HepG2 (cell line): ENCODE measurements at regions not wholly inside any gene's neighbourhood (a gene's known extent, or its start where the extent isn't known, plus 50 kb on each side); places are given as distances from the start of the nearest gene placed in this dataset.

ENCODE experiments used
- ATAC-seq: fragments of 200-7000 bp; cut with Tn5 transposase; 3 replicates; pipeline ENCODE4 v1.9.1; 2020; ENCODE audit warnings: mild to moderate bottlenecking, moderate library complexity
- BruUV-seq: library from RNA; stranded (reverse); fragments of 400-500 nt; replicated peaks from 2 replicates; lab custom pipeline; 2021; lab: Mats Ljungman, UMichigan
- CTCF ChIA-PET: fragments of 300-600 bp; formaldehyde crosslinking; extraction: SDS; loops from one replicate; lab custom pipeline; 2021; ENCODE audit warnings: low total read pairs, inconsistent platforms, low intra/inter-chr PET ratio; lab: Yijun Ruan, JAX
- POLR2A ChIA-PET: fragments of 350-600 bp; sonication (Branson Sonifier 250); formaldehyde crosslinking; loops from one replicate; lab custom pipeline; 2020; ENCODE audit warnings: antibody characterized with exemption, inconsistent platforms; lab: Yijun Ruan, JAX
- DNase-seq: peaks from one replicate; pipeline ENCODE4 v3.0.0-alpha.2; 2015; ENCODE audit warnings: low spot score
- FAIRE-seq: peaks from 3 replicates; lab custom pipeline; 2011; peaks lifted over from hg19 to GRCh38; lab: Jason Lieb, UNC
- H2AFZ ChIP-seq: one replicate; pipeline ENCODE4 v1.6.1; 2011; ENCODE audit warnings: low read length, inconsistent platforms
- H3K27ac ChIP-seq: fragments of 300-600 bp; 3 replicates; pipeline ENCODE4 v1.8.0; 2011; ENCODE audit warnings: mixed run types, mild to moderate bottlenecking, mixed read lengths, low read length, inconsistent platforms; ENCODE audit not compliant: insufficient read depth; ENCODE audit errors: extremely low read length
- H3K27me3 ChIP-seq, 2 experiments: fragments of 200-600 bp in 1 of 2; 2 replicates in 1 of 2; 3 replicates in 1 of 2; pipeline versions ENCODE4 v1.6.0 to v1.8.0; 2011; ENCODE audit warnings: low read length in 2 of 2, mild to moderate bottlenecking in 2 of 2, moderate library complexity in 2 of 2, inconsistent platforms in 1 of 2; ENCODE audit not compliant: insufficient read depth in 2 of 2, control insufficient read depth in 1 of 2
- H3K36me3 ChIP-seq, 2 experiments: fragments of 200-600 bp in 1 of 2; replicated peaks in 1 of 2; 2 replicates in 1 of 2; 3 replicates in 1 of 2; pipeline versions ENCODE4 v1.5.1 to v1.8.0; 2011; ENCODE audit warnings: low read length in 2 of 2, inconsistent platforms in 1 of 2; ENCODE audit not compliant: insufficient read depth in 2 of 2, control insufficient read depth in 1 of 2
- H3K4me1 ChIP-seq: 2 replicates; pipeline ENCODE4 v1.5.1; 2012; ENCODE audit warnings: low read length, inconsistent platforms; ENCODE audit not compliant: insufficient read depth
- H3K4me2 ChIP-seq: 2 replicates; pipeline ENCODE4 v1.6.0; 2011; ENCODE audit warnings: low read depth, low read length, inconsistent platforms
- H3K4me3 ChIP-seq, 3 experiments: fragments of 200-600 bp in 1 of 3; sonication (generic), shearing (Covaris generic) in 1 of 3; replicated peaks in 1 of 3; 2 replicates each; pipeline ENCODE4 v1.5.1; 2011 to 2016; ENCODE audit warnings: low read length in 3 of 3, inconsistent platforms in 2 of 3, low read depth in 2 of 3, mild to moderate bottlenecking in 2 of 3, control low read depth in 1 of 3, mixed read lengths in 1 of 3; ENCODE audit not compliant: insufficient read depth in 1 of 3
- H3K79me2 ChIP-seq: one replicate; pipeline ENCODE4 v1.6.1; 2011; ENCODE audit warnings: low read length, inconsistent platforms; ENCODE audit not compliant: insufficient read depth
- H3K9ac ChIP-seq: 2 replicates; pipeline ENCODE4 v1.6.0; 2011; ENCODE audit warnings: mild to moderate bottlenecking, low read depth, low read length, inconsistent platforms; ENCODE audit not compliant: insufficient read depth
- H3K9me3 ChIP-seq: 2 replicates; pipeline ENCODE4 v1.5.1; 2012; ENCODE audit warnings: mild to moderate bottlenecking, low read length
- H4K20me1 ChIP-seq: 2 replicates; pipeline ENCODE4 v1.6.0; 2011; ENCODE audit warnings: inconsistent platforms, mild to moderate bottlenecking, low read length, moderate library complexity; ENCODE audit not compliant: insufficient read depth
- E2F2 ChIP-seq: sonication (generic); formaldehyde crosslinking; IDR thresholded peaks from 2 replicates; pipeline ENCODE4 v1.4.0; 2020; ENCODE audit warnings: missing genetic modification reagents, borderline replicate concordance
- FOXK2 ChIP-seq: fragments of 450-650 bp; IDR thresholded peaks from 2 replicates; pipeline ENCODE4 v1.6.1; 2016
- GMEB1 ChIP-seq: sonication (generic); formaldehyde crosslinking; IDR thresholded peaks from 2 replicates; pipeline ENCODE4 v1.5.1; 2020; ENCODE audit warnings: missing genetic modification reagents, mild to moderate bottlenecking, borderline replicate concordance
- NFE2 ChIP-seq: sonication (generic); formaldehyde crosslinking; IDR thresholded peaks from 2 replicates; pipeline ENCODE4 v1.4.0; 2020; ENCODE audit warnings: missing genetic modification reagents
- ZBTB38 ChIP-seq: sonication (generic); formaldehyde crosslinking; IDR thresholded peaks from 2 replicates; pipeline ENCODE4 v1.5.1; 2020; ENCODE audit warnings: mild to moderate bottlenecking, missing genetic modification reagents
- ZBTB4 ChIP-seq: sonication (generic); formaldehyde crosslinking; IDR thresholded peaks from 2 replicates; pipeline ENCODE4 v1.4.0; 2020; ENCODE audit warnings: missing genetic modification reagents, mild to moderate bottlenecking, borderline replicate concordance
- ZNF207 ChIP-seq: fragments of 450-650 bp; IDR thresholded peaks from 2 replicates; pipeline ENCODE4 v1.6.1; 2016; ENCODE audit warnings: antibody characterized with exemption, borderline replicate concordance
- ZNF468 ChIP-seq: sonication (generic); formaldehyde crosslinking; IDR thresholded peaks from 2 replicates; pipeline ENCODE4 v1.8.0; 2022; ENCODE audit warnings: mild to moderate bottlenecking, moderate library complexity, missing genetic modification reagents
- ZNF609 ChIP-seq: sonication (generic); formaldehyde crosslinking; IDR thresholded peaks from 2 replicates; pipeline ENCODE4 v1.4.0; 2020; ENCODE audit warnings: mild to moderate bottlenecking, missing genetic modification reagents, borderline replicate concordance
- WGBS: methylation state at CpG from one replicate; pipeline ENCODE4 v1.1.6; 2017; ENCODE audit warnings: low lambda C conversion rate; 5-methylcytosine and 5-hydroxymethylcytosine counted together
- in situ Hi-C: cut with HindIII; loops from 2 replicates; pipeline ENCODE4 v1.10.0; 2017; ENCODE audit warnings: low pct_unique_long_range_greater_than_20kb; ENCODE audit not compliant: extremely low pct_ligation_motif_present
- intact Hi-C: fragments of 100-400 bp; cut with micrococcal nuclease; formaldehyde crosslinking; loops from one replicate; pipeline ENCODE4 v1.10.0; 2022; ENCODE audit not compliant: unreplicated experiment

- ATAC-seq (no peak), FAIRE-seq (no peak), DNase-seq (no peak)
- no peak overlapping the region for H2AFZ ChIP-seq
- H3K4me3 ChIP-seq: no peak overlapping the region
- no peaks in the 10 kb centered on the region for H3K36me3 ChIP-seq
- no peaks in the 10 kb centered on the region for H3K9me3 ChIP-seq
- ChIA-PET POLR2A (no interaction called here), CTCF (no interaction called here)
- no peaks in the 10 kb centered on the region for H4K20me1 ChIP-seq
- no peaks in the 10 kb centered on the region for H3K79me2 ChIP-seq
- intact Hi-C loops (no loop called here), in situ Hi-C loops (no loop called here)
- H3K4me2 ChIP-seq: no peak overlapping the region
- H3K4me1 ChIP-seq: no peaks in the 10 kb centered on the region
- WGBS: 0% methylated on average over 1 of the region's 1 CpG
- BruUV-seq: no TSS peak
- peaks cover 2 to 9% of the 10 kb centered on the region in 2 experiments; a peak in 3 of 5 replicates for H3K27me3 ChIP-seq
- no peak overlapping the region for H3K9ac ChIP-seq
- H3K27ac ChIP-seq: no peak overlapping the region
- TF ChIP-seq ZBTB4 (CRISPR knock-in tag) (no peak), FOXK2 (no peak), E2F2 (CRISPR knock-in tag) (no peak), ZBTB38 (CRISPR knock-in tag) (no peak), GMEB1 (CRISPR knock-in tag) (no peak), ZNF468 (CRISPR knock-in tag) (no peak), NFE2 (CRISPR knock-in tag) (no peak), ZNF609 (CRISPR knock-in tag) (no peak), ZNF207 (no peak)
These were observed 76.2 kb upstream of the PLXNA4 start for GRCh38 chr7:132652507-132652906.
